ENCODE measurements at regions not wholly inside any gene's neighbourhood (a gene's known extent, or its start where the extent isn't known, plus 50 kb on each side); places are given as distances from the start of the nearest gene placed in this dataset.

DNA sequence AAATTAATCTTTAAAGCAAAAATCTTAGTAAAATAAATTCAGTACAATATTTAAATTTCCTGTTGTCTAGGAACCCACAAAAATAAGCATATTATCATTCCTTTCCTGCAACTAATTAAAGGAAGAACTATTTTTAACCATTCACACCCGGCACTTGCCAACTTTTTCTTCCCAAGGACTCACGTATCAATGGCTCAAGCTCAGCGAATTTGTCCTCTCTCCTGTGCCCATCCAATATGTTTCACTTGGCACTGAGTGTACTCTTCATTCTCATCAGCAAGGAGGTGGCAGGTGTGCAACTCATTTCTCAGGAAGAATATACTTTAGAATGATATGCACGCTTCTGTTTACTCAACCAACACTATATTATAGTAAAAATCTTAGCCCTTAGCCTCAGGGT, 419.4 kb downstream of the C6orf118 start:
- H3K9me3 ChIP-seq (ENCODE audit: insufficient read depth, low read length): no peaks in the 10 kb centered on the region
- H4K20me1 ChIP-seq (ENCODE audit: low read depth, low read length): no peaks in the 10 kb centered on the region

DNA sequence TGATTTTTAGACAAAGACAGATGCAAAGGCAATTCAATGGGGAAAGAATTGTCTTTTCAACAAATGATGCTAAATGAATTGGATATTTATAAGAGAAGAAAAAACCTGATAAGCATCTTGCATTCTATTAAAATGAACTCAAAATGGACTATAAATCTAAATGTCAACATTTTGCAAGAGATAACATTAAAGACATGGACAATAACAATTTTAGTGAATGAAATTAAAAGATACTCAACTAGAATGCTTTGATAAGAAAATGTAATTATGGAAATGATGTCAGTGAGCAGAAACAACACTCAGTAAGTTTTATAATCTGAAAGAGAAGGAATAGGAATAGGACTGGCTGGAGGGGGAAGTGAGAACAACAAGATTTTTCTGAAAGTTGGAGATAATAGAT, 421.7 kb downstream of the C6orf118 start:
- Histone ChIP-seq H3K27ac (ENCODE audit: low read depth, low read length) (no peak overlapping the region), H3K4me2 (ENCODE audit: low read depth, low read length, poor library complexity, severe bottlenecking) (no peak overlapping the region), H4K20me1 (ENCODE audit: low read depth, low read length) (no peaks in the 10 kb centered on the region), H3K27me3 (ENCODE audit: low read length) (no peaks in the 10 kb centered on the region), H3K9me2 (replicated peaks; ENCODE audit: insufficient read depth, low read length) (no peaks in the 10 kb centered on the region), H3K4me3 (ENCODE audit: insufficient read depth, low read length, poor library complexity, severe bottlenecking) (no peak overlapping the region), H2AFZ (ENCODE audit: low read depth, low read length, severe bottlenecking) (no peak overlapping the region), H3F3A (ENCODE audit: insufficient read depth) (no peaks in the 10 kb centered on the region), H3K9me3 (ENCODE audit: insufficient read depth, low read length) (no peaks in the 10 kb centered on the region), H3K9ac (ENCODE audit: low read length) (no peak overlapping the region), H3K79me2 (ENCODE audit: insufficient read depth, low read length) (no peaks in the 10 kb centered on the region), H3K36me3 (ENCODE audit: low read length) (no peaks in the 10 kb centered on the region)
- TF ChIP-seq EZH2phosphoT487 (conservative IDR thresholded peaks at IDR 0.05; ENCODE audit: low read length): no peak
- TF ChIP-seq, protein P1, sequence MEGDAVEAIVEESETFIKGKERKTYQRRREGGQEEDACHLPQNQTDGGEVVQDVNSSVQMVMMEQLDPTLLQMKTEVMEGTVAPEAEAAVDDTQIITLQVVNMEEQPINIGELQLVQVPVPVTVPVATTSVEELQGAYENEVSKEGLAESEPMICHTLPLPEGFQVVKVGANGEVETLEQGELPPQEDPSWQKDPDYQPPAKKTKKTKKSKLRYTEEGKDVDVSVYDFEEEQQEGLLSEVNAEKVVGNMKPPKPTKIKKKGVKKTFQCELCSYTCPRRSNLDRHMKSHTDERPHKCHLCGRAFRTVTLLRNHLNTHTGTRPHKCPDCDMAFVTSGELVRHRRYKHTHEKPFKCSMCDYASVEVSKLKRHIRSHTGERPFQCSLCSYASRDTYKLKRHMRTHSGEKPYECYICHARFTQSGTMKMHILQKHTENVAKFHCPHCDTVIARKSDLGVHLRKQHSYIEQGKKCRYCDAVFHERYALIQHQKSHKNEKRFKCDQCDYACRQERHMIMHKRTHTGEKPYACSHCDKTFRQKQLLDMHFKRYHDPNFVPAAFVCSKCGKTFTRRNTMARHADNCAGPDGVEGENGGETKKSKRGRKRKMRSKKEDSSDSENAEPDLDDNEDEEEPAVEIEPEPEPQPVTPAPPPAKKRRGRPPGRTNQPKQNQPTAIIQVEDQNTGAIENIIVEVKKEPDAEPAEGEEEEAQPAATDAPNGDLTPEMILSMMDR (IDR thresholded peaks at IDR 0.05; ENCODE audit: insufficient read depth, low read length, poor library complexity, severe bottlenecking): no peak

More for the DNA sequence above, 419.4 kb downstream of the C6orf118 start:
- H3K27me3 ChIP-seq (ENCODE audit: low read length): no peaks in the 10 kb centered on the region
- H3K79me2 ChIP-seq (ENCODE audit: insufficient read depth, low read length): no peaks in the 10 kb centered on the region
- no peaks in the 10 kb centered on the region for H3K36me3 ChIP-seq (ENCODE audit: low read length)
- no peak overlapping the region for H3K4me3 ChIP-seq (ENCODE audit: insufficient read depth, low read length, poor library complexity, severe bottlenecking)
- no peak overlapping the region for H3K27ac ChIP-seq (ENCODE audit: low read depth, low read length)
- no peak overlapping the region for H2AFZ ChIP-seq (ENCODE audit: low read depth, low read length, severe bottlenecking)
- H3F3A ChIP-seq (ENCODE audit: insufficient read depth): no peaks in the 10 kb centered on the region
- H3K9me2 ChIP-seq (replicated peaks; ENCODE audit: insufficient read depth, low read length): no peaks in the 10 kb centered on the region
- no peak overlapping the region for H3K9ac ChIP-seq (ENCODE audit: low read length)
- TF ChIP-seq, protein P1 (IDR thresholded peaks at IDR 0.05; ENCODE audit: insufficient read depth, low read length, poor library complexity, severe bottlenecking): no peak
- no peak for TF ChIP-seq EZH2phosphoT487 (conservative IDR thresholded peaks at IDR 0.05; ENCODE audit: low read length)
- no peak overlapping the region for H3K4me2 ChIP-seq (ENCODE audit: low read depth, low read length, poor library complexity, severe bottlenecking)

DNA sequence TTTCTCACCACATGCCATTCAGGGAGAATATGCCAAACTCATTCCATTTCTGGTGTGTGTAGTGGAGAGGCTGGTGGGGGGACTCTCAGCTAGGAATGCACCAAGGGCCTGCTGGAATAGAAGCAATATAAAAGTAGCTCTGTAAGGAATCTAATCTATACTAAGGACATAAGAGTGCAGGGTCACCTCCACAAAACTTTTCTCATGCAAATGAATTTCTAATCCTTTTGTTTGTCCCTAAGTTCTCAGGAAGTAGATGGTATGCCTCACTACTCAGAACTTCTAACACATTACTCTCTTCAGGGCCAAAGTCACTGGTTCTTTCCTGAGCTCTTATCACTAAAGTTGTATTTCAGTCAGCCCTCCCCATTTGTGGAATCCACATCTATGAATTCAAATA, 427.2 kb downstream of the C6orf118 start:
- no peaks in the 10 kb centered on the region for H4K20me1 ChIP-seq (ENCODE audit: low read depth, low read length)
- H3K79me2 ChIP-seq (ENCODE audit: insufficient read depth, low read length): no peaks in the 10 kb centered on the region
- TF ChIP-seq EZH2phosphoT487 (conservative IDR thresholded peaks at IDR 0.05; ENCODE audit: low read length): no peak
- H3K27me3 ChIP-seq (ENCODE audit: low read length): no peaks in the 10 kb centered on the region
- no peak overlapping the region for H3K4me3 ChIP-seq (ENCODE audit: insufficient read depth, low read length, poor library complexity, severe bottlenecking)
- no peaks in the 10 kb centered on the region for H3K9me2 ChIP-seq (replicated peaks; ENCODE audit: insufficient read depth, low read length)
- H3F3A ChIP-seq (ENCODE audit: insufficient read depth): no peaks in the 10 kb centered on the region
- no peaks in the 10 kb centered on the region for H3K36me3 ChIP-seq (ENCODE audit: low read length)
- H3K4me2 ChIP-seq (ENCODE audit: low read depth, low read length, poor library complexity, severe bottlenecking): no peak overlapping the region
- H2AFZ ChIP-seq (ENCODE audit: low read depth, low read length, severe bottlenecking): no peak overlapping the region
- no peaks in the 10 kb centered on the region for H3K9me3 ChIP-seq (ENCODE audit: insufficient read depth, low read length)
- no peak overlapping the region for H3K27ac ChIP-seq (ENCODE audit: low read depth, low read length)
- H3K9ac ChIP-seq (ENCODE audit: low read length): no peak overlapping the region

DNA sequence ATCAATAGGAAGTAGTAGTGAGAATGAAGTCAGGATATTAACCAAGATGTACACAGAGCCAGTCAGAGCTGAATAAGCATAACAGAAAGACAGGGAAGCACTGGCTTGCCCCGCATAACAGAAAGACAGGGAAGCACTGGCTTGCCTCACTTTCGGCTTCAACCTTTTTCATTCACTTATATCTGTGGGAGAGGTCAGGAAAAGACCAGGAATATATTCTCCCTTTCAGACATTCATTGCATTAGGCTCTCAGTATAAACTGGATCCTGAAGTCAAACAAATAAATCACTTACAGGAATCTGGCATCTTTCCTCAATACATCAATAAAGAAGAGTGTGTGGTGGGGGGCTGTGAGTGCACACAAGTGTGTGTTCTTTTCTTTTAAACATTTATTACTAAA, 437.6 kb downstream of the C6orf118 start:
- Histone ChIP-seq H3K9me2 (replicated peaks; ENCODE audit: insufficient read depth, low read length) (no peaks in the 10 kb centered on the region), H3K9ac (ENCODE audit: low read length) (no peak overlapping the region), H3K36me3 (ENCODE audit: low read length) (no peaks in the 10 kb centered on the region), H3K79me2 (ENCODE audit: insufficient read depth, low read length) (no peaks in the 10 kb centered on the region), H3K27ac (ENCODE audit: low read depth, low read length) (no peak overlapping the region), H3K27me3 (ENCODE audit: low read length) (no peaks in the 10 kb centered on the region), H3F3A (ENCODE audit: insufficient read depth) (no peaks in the 10 kb centered on the region), H3K4me3 (ENCODE audit: insufficient read depth, low read length, poor library complexity, severe bottlenecking) (no peak overlapping the region), H3K9me3 (ENCODE audit: insufficient read depth, low read length) (no peaks in the 10 kb centered on the region), H2AFZ (ENCODE audit: low read depth, low read length, severe bottlenecking) (no peak overlapping the region), H3K4me2 (ENCODE audit: low read depth, low read length, poor library complexity, severe bottlenecking) (no peak overlapping the region), H4K20me1 (ENCODE audit: low read depth, low read length) (no peaks in the 10 kb centered on the region)
- no peak for TF ChIP-seq EZH2phosphoT487 (conservative IDR thresholded peaks at IDR 0.05; ENCODE audit: low read length)
- TF ChIP-seq, protein P1 (IDR thresholded peaks at IDR 0.05; ENCODE audit: insufficient read depth, low read length, poor library complexity, severe bottlenecking): no peak
